ENCODE measurements at regions not wholly inside any gene's neighbourhood (a gene's known extent, or its start where the extent isn't known, plus 50 kb on each side); places are given as distances from the start of the nearest gene placed in this dataset.

DNA sequence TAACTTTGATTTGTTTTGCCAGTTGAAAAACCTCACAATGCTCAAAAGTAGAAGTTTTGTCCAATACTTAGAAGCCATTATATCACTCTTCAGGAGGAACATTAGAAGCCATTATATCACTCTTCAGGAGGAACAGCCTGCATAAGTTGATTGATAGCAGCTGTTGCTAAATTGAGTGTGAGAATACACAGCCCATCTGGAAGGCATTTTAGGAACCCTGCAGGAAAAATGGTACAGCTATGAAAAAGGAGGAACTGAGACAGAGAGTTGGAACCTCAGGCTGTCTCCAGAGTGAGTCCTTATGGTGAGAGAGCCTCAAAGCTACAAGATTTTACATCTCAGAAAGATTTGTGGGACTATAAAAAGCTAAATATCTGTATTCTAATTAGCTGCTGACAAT is 207.0 kb downstream of the MYRFL start:
- TF ChIP-seq POLR2A (IDR thresholded peaks at IDR 0.05; ENCODE audit: low read depth) (no peak), CTCF (IDR thresholded peaks at IDR 0.05) (no peak), POLR2AphosphoS5 (IDR thresholded peaks at IDR 0.05) (peak in 1 of 2 donors; percentile 62), EP300 (IDR thresholded peaks at IDR 0.05) (no peak)
